Caco-2 (cell line): ENCODE measurements at regions not wholly inside any gene's neighbourhood (a gene's known extent, or its start where the extent isn't known, plus 50 kb on each side); places are given as distances from the start of the nearest gene placed in this dataset.

Source experiments
- BruUV-seq: library from RNA; stranded (reverse); fragments of 400-500 nt; replicated peaks from 2 replicates; lab custom pipeline; 2021; lab: Mats Ljungman, UMichigan
- CTCF ChIA-PET: fragments of 300-600 bp; sonication (Branson Sonifier 250); formaldehyde crosslinking; loops from one replicate; lab custom pipeline; 2022; ENCODE audit warnings: antibody characterized with exemption; lab: Charles Lee
- POLR2A ChIA-PET: fragments of 300-600 bp; sonication (Branson Sonifier 250); formaldehyde crosslinking; loops from one replicate; lab custom pipeline; 2022; ENCODE audit warnings: antibody characterized with exemption; lab: Charles Lee
- DNase-seq, 2 experiments: peaks; one replicate each; pipeline versions ENCODE4 v3.0.0 to v3.0.0-alpha.2; 2020 to 2022
- H3K27me3 ChIP-seq: replicated peaks from 2 replicates; pipeline ENCODE4 v1.6.0; 2011; ENCODE audit warnings: low read length; ENCODE audit not compliant: control insufficient read depth, insufficient read depth
- H3K36me3 ChIP-seq: 2 replicates; pipeline ENCODE4 v1.5.1; 2011; ENCODE audit warnings: low read length; ENCODE audit not compliant: control insufficient read depth, insufficient read depth
- H3K4me1 ChIP-seq: fragments of 250-450 bp; sonication (Bioruptor Pico); 2 replicates; pipeline ENCODE4 v1.5.1; 2020; ENCODE audit warnings: mild to moderate bottlenecking
- H3K4me3 ChIP-seq: 2 replicates; pipeline ENCODE4 v1.5.1; 2011; ENCODE audit warnings: low read depth, mild to moderate bottlenecking, control low read depth, low read length
- H3K9me3 ChIP-seq: fragments of 250-450 bp; sonication (Bioruptor Pico); 2 replicates; pipeline ENCODE4 v1.5.1; 2020; ENCODE audit warnings: mild to moderate bottlenecking, moderate library complexity
- H3K27ac Mint-ChIP-seq: one replicate; pipeline ENCODE4 v1.8.0; 2022; ENCODE audit warnings: mixed read lengths; ENCODE audit not compliant: unreplicated experiment
- H3K27me3 Mint-ChIP-seq: one replicate; pipeline ENCODE4 v1.8.0; 2022; ENCODE audit warnings: mixed read lengths; ENCODE audit not compliant: insufficient read depth, unreplicated experiment
- H3K36me3 Mint-ChIP-seq: one replicate; pipeline ENCODE4 v1.8.0; 2022; ENCODE audit warnings: mild to moderate bottlenecking, mixed read lengths; ENCODE audit not compliant: insufficient read depth, unreplicated experiment
- H3K4me1 Mint-ChIP-seq: one replicate; pipeline ENCODE4 v1.8.0; 2022; ENCODE audit warnings: low read depth, mixed read lengths; ENCODE audit not compliant: unreplicated experiment
- H3K4me3 Mint-ChIP-seq: one replicate; pipeline ENCODE4 v1.8.0; 2022; ENCODE audit warnings: mild to moderate bottlenecking, moderate library complexity, mixed read lengths; ENCODE audit not compliant: unreplicated experiment
- H3K9me3 Mint-ChIP-seq: one replicate; pipeline ENCODE4 v1.8.0; 2022; ENCODE audit warnings: mixed read lengths; ENCODE audit not compliant: unreplicated experiment
- intact Hi-C: fragments of 100-400 bp; cut with micrococcal nuclease; formaldehyde crosslinking; loops from one replicate; pipeline ENCODE4 v1.10.0; 2022; ENCODE audit not compliant: unreplicated experiment
- TF ChIP-seq, protein P1 (sequence below), 2 experiments: fragments of 200-600 bp in 1 of 2; IDR thresholded peaks; 1 replicate in 1 of 2; 2 replicates in 1 of 2; pipeline versions ENCODE4 v1.5.1 to v1.8.0; 2011 to 2022; ENCODE audit warnings: antibody characterized with exemption in 1 of 2, control low read depth in 1 of 2, inconsistent platforms in 1 of 2, low read depth in 1 of 2, low read length in 1 of 2, mild to moderate bottlenecking in 1 of 2, moderate library complexity in 1 of 2; ENCODE audit not compliant: insufficient read depth in 1 of 2, severe bottlenecking in 1 of 2, unreplicated experiment in 1 of 2

DNA sequence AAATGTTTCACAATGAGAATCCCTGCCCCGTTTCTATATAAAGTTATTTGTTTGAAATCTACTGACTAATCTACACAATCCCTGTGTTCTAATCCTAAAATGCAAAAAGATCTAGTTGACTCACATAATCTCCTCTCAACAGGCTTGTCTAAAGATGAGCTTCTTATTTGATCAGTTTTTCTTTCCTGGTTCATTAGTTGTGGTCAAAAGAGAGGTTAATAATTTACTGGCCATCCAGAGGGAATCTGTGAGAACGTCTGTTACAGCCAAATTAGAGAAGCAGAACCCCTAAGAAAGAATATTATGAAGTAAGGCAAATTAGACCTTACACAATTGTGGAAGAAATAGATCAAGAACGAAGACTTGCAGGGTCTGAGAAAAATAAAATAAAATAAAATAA, 173.7 kb upstream of the ANO3 start:
- intact Hi-C loops, result no loop called here
- TF ChIP-seq, protein P1, sequence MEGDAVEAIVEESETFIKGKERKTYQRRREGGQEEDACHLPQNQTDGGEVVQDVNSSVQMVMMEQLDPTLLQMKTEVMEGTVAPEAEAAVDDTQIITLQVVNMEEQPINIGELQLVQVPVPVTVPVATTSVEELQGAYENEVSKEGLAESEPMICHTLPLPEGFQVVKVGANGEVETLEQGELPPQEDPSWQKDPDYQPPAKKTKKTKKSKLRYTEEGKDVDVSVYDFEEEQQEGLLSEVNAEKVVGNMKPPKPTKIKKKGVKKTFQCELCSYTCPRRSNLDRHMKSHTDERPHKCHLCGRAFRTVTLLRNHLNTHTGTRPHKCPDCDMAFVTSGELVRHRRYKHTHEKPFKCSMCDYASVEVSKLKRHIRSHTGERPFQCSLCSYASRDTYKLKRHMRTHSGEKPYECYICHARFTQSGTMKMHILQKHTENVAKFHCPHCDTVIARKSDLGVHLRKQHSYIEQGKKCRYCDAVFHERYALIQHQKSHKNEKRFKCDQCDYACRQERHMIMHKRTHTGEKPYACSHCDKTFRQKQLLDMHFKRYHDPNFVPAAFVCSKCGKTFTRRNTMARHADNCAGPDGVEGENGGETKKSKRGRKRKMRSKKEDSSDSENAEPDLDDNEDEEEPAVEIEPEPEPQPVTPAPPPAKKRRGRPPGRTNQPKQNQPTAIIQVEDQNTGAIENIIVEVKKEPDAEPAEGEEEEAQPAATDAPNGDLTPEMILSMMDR (IDR thresholded peaks at IDR 0.05; ENCODE audit: insufficient read depth in 1 of 2, low read depth in 1 of 2, low read length in 1 of 2, severe bottlenecking in 1 of 2, unreplicated experiment in 1 of 2), result no peak
- no peaks in the 10 kb centered on the region for H3K9me3 Mint-ChIP-seq
- H3K36me3 ChIP-seq, result no peaks in the 10 kb centered on the region
- no peak overlapping the region for H3K27ac Mint-ChIP-seq
- no peaks in the 10 kb centered on the region for H3K4me1 ChIP-seq
- peaks cover 15% of the 10 kb centered on the region for H3K27me3 Mint-ChIP-seq
- no peaks in the 10 kb centered on the region for H3K36me3 Mint-ChIP-seq
- peaks cover 8% of the 10 kb centered on the region for H3K4me1 Mint-ChIP-seq
- H3K27me3 ChIP-seq, result no peaks in the 10 kb centered on the region
- BruUV-seq, result no TSS peak
- ChIA-PET CTCF (no interaction called here), POLR2A (no interaction called here)
- DNase-seq, result no peak
- no peak overlapping the region for H3K4me3 Mint-ChIP-seq
- H3K4me3 ChIP-seq, result no peak overlapping the region
- H3K9me3 ChIP-seq, result no peaks in the 10 kb centered on the region

DNA sequence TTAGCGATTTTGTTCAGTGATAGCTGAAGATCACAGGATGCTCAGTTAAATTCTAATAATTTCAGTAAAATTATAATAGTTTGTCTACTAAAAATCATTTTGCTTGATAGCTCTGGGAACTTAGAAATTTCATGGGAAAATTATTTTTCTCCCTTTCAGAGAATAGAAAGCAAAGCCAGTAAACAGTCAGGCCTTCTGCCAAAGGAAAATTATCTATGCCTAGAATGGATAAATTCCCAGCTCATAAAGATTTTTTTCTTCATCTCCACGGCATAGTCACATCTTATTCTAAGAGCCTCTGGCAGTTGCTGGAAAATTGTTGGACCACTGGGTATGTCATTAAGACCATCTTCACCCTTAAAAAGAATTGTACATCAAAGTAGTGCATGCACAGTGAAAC, 169.6 kb upstream of the ANO3 start:
- H3K27me3 ChIP-seq, result no peaks in the 10 kb centered on the region
- ChIA-PET POLR2A (no interaction called here), CTCF (no interaction called here)
- BruUV-seq, result no TSS peak
- H3K4me3 Mint-ChIP-seq, result no peak overlapping the region
- no peaks in the 10 kb centered on the region for H3K9me3 Mint-ChIP-seq
- TF ChIP-seq, protein P1 (IDR thresholded peaks at IDR 0.05; ENCODE audit: insufficient read depth in 1 of 2, low read depth in 1 of 2, low read length in 1 of 2, severe bottlenecking in 1 of 2, unreplicated experiment in 1 of 2), result no peak
- H3K4me3 ChIP-seq, result no peak overlapping the region
- H3K36me3 ChIP-seq, result no peaks in the 10 kb centered on the region
- H3K4me1 Mint-ChIP-seq, result peaks cover 8% of the 10 kb centered on the region
- H3K27me3 Mint-ChIP-seq, result peaks cover 12% of the 10 kb centered on the region
- H3K9me3 ChIP-seq, result no peaks in the 10 kb centered on the region
- intact Hi-C loops, result no loop called here
- no peaks in the 10 kb centered on the region for H3K4me1 ChIP-seq
- no peaks in the 10 kb centered on the region for H3K36me3 Mint-ChIP-seq
- no peak for DNase-seq
- no peak overlapping the region for H3K27ac Mint-ChIP-seq

GRCh38 chr11:26186389-26186788, 145.5 kb upstream of the ANO3 start:
- H3K27me3 ChIP-seq, result no peaks in the 10 kb centered on the region
- Mint-ChIP-seq H3K4me3 (no peak overlapping the region), H3K4me1 (peaks cover 6% of the 10 kb centered on the region), H3K27me3 (no peaks in the 10 kb centered on the region), H3K27ac (no peak overlapping the region), H3K36me3 (no peaks in the 10 kb centered on the region), H3K9me3 (no peaks in the 10 kb centered on the region)
- POLR2A ChIA-PET, result no interaction called here
- no peaks in the 10 kb centered on the region for H3K9me3 ChIP-seq
- H3K36me3 ChIP-seq, result no peaks in the 10 kb centered on the region
- intact Hi-C loops, result no loop called here
- TF ChIP-seq, protein P1 (IDR thresholded peaks at IDR 0.05; ENCODE audit: insufficient read depth in 1 of 2, low read depth in 1 of 2, low read length in 1 of 2, severe bottlenecking in 1 of 2, unreplicated experiment in 1 of 2), result no peak
- peaks cover 20% of the 10 kb centered on the region for H3K4me1 ChIP-seq
- DNase-seq, result no peak
- no TSS peak for BruUV-seq
- CTCF ChIA-PET, result no interaction called here
- no peak overlapping the region for H3K4me3 ChIP-seq
